HepG2 (cell line): ENCODE measurements at regions not wholly inside any gene's neighbourhood (a gene's known extent, or its start where the extent isn't known, plus 50 kb on each side); places are given as distances from the start of the nearest gene placed in this dataset.

Source experiments
- ATAC-seq: fragments of 200-7000 bp; cut with Tn5 transposase; 3 replicates; pipeline ENCODE4 v1.9.1; 2020; ENCODE audit warnings: mild to moderate bottlenecking, moderate library complexity
- BruUV-seq: library from RNA; stranded (reverse); fragments of 400-500 nt; replicated peaks from 2 replicates; lab custom pipeline; 2021; lab: Mats Ljungman, UMichigan
- CTCF ChIA-PET: fragments of 300-600 bp; formaldehyde crosslinking; extraction: SDS; loops from one replicate; lab custom pipeline; 2021; ENCODE audit warnings: low total read pairs, inconsistent platforms, low intra/inter-chr PET ratio; lab: Yijun Ruan, JAX
- POLR2A ChIA-PET: fragments of 350-600 bp; sonication (Branson Sonifier 250); formaldehyde crosslinking; loops from one replicate; lab custom pipeline; 2020; ENCODE audit warnings: antibody characterized with exemption, inconsistent platforms; lab: Yijun Ruan, JAX
- DNase-seq: peaks from one replicate; pipeline ENCODE4 v3.0.0-alpha.2; 2015; ENCODE audit warnings: low spot score
- FAIRE-seq: peaks from 3 replicates; lab custom pipeline; 2011; peaks lifted over from hg19 to GRCh38; lab: Jason Lieb, UNC
- H2AFZ ChIP-seq: one replicate; pipeline ENCODE4 v1.6.1; 2011; ENCODE audit warnings: low read length, inconsistent platforms
- H3K27ac ChIP-seq: fragments of 300-600 bp; 3 replicates; pipeline ENCODE4 v1.8.0; 2011; ENCODE audit warnings: mixed run types, mild to moderate bottlenecking, mixed read lengths, low read length, inconsistent platforms; ENCODE audit not compliant: insufficient read depth; ENCODE audit errors: extremely low read length
- H3K27me3 ChIP-seq, 2 experiments: fragments of 200-600 bp in 1 of 2; 2 replicates in 1 of 2; 3 replicates in 1 of 2; pipeline versions ENCODE4 v1.6.0 to v1.8.0; 2011; ENCODE audit warnings: low read length in 2 of 2, mild to moderate bottlenecking in 2 of 2, moderate library complexity in 2 of 2, inconsistent platforms in 1 of 2; ENCODE audit not compliant: insufficient read depth in 2 of 2, control insufficient read depth in 1 of 2
- H3K36me3 ChIP-seq, 2 experiments: fragments of 200-600 bp in 1 of 2; replicated peaks in 1 of 2; 2 replicates in 1 of 2; 3 replicates in 1 of 2; pipeline versions ENCODE4 v1.5.1 to v1.8.0; 2011; ENCODE audit warnings: low read length in 2 of 2, inconsistent platforms in 1 of 2; ENCODE audit not compliant: insufficient read depth in 2 of 2, control insufficient read depth in 1 of 2
- H3K4me1 ChIP-seq: 2 replicates; pipeline ENCODE4 v1.5.1; 2012; ENCODE audit warnings: low read length, inconsistent platforms; ENCODE audit not compliant: insufficient read depth
- H3K4me2 ChIP-seq: 2 replicates; pipeline ENCODE4 v1.6.0; 2011; ENCODE audit warnings: low read depth, low read length, inconsistent platforms
- H3K4me3 ChIP-seq, 3 experiments: fragments of 200-600 bp in 1 of 3; sonication (generic), shearing (Covaris generic) in 1 of 3; replicated peaks in 1 of 3; 2 replicates each; pipeline ENCODE4 v1.5.1; 2011 to 2016; ENCODE audit warnings: low read length in 3 of 3, inconsistent platforms in 2 of 3, low read depth in 2 of 3, mild to moderate bottlenecking in 2 of 3, control low read depth in 1 of 3, mixed read lengths in 1 of 3; ENCODE audit not compliant: insufficient read depth in 1 of 3
- H3K79me2 ChIP-seq: one replicate; pipeline ENCODE4 v1.6.1; 2011; ENCODE audit warnings: low read length, inconsistent platforms; ENCODE audit not compliant: insufficient read depth
- H3K9ac ChIP-seq: 2 replicates; pipeline ENCODE4 v1.6.0; 2011; ENCODE audit warnings: mild to moderate bottlenecking, low read depth, low read length, inconsistent platforms; ENCODE audit not compliant: insufficient read depth
- H3K9me3 ChIP-seq: 2 replicates; pipeline ENCODE4 v1.5.1; 2012; ENCODE audit warnings: mild to moderate bottlenecking, low read length
- H4K20me1 ChIP-seq: 2 replicates; pipeline ENCODE4 v1.6.0; 2011; ENCODE audit warnings: inconsistent platforms, mild to moderate bottlenecking, low read length, moderate library complexity; ENCODE audit not compliant: insufficient read depth
- ATF7 ChIP-seq, 2 experiments: fragments of 450-650 bp in 1 of 2; sonication (generic) in 1 of 2; formaldehyde crosslinking in 1 of 2; IDR thresholded peaks; 2 replicates each; pipeline versions ENCODE4 v1.4.0 to v1.6.1; 2016 to 2020; ENCODE audit warnings: antibody characterized with exemption in 1 of 2, mild to moderate bottlenecking in 1 of 2, missing genetic modification reagents in 1 of 2
- ERF ChIP-seq: IDR thresholded peaks from 2 replicates; pipeline ENCODE4 v1.6.1; 2018; ENCODE audit warnings: missing biosample characterization, missing genetic modification reagents
- FOXO4 ChIP-seq: sonication (generic); formaldehyde crosslinking; conservative IDR thresholded peaks from 2 replicates; pipeline ENCODE4 v1.8.1; 2023; ENCODE audit warnings: missing genetic modification reagents
- GPN1 ChIP-seq: sonication (generic); formaldehyde crosslinking; IDR thresholded peaks from 2 replicates; pipeline ENCODE4 v1.5.1; 2020; ENCODE audit warnings: missing genetic modification reagents, borderline replicate concordance
- HOXD1 ChIP-seq: sonication (generic); formaldehyde crosslinking; IDR thresholded peaks from 2 replicates; pipeline ENCODE4 v1.5.0; 2020; ENCODE audit warnings: missing genetic modification reagents
- MAFF ChIP-seq: IDR thresholded peaks from 2 replicates; pipeline ENCODE4 v1.6.1; 2011; ENCODE audit warnings: low read depth, low read length, improper control_type of control experiment
- MAFK ChIP-seq, 2 experiments: IDR thresholded peaks in 1 of 2; conservative IDR thresholded peaks in 1 of 2; 2 replicates each; pipeline ENCODE4 v1.6.1; 2011; ENCODE audit warnings: improper control_type of control experiment in 2 of 2, low read length in 2 of 2
- NFATC3 ChIP-seq: sonication (generic); formaldehyde crosslinking; IDR thresholded peaks from 2 replicates; pipeline ENCODE4 v1.5.1; 2020; ENCODE audit warnings: mild to moderate bottlenecking, missing genetic modification reagents
- NR2F2 ChIP-seq: IDR thresholded peaks from 2 replicates; pipeline ENCODE4 v1.6.1; 2012; ENCODE audit warnings: low read depth, inconsistent platforms, borderline replicate concordance
- SATB2 ChIP-seq: sonication (generic); formaldehyde crosslinking; IDR thresholded peaks from 2 replicates; pipeline ENCODE4 v1.5.0; 2020; ENCODE audit warnings: missing genetic modification reagents
- ZNF256 ChIP-seq: sonication (generic); formaldehyde crosslinking; conservative IDR thresholded peaks from 2 replicates; pipeline ENCODE4 v1.4.0; 2020; ENCODE audit warnings: missing genetic modification reagents
- WGBS: methylation state at CpG from one replicate; pipeline ENCODE4 v1.1.6; 2017; ENCODE audit warnings: low lambda C conversion rate; 5-methylcytosine and 5-hydroxymethylcytosine counted together
- in situ Hi-C: cut with HindIII; loops from 2 replicates; pipeline ENCODE4 v1.10.0; 2017; ENCODE audit warnings: low pct_unique_long_range_greater_than_20kb; ENCODE audit not compliant: extremely low pct_ligation_motif_present
- intact Hi-C: fragments of 100-400 bp; cut with micrococcal nuclease; formaldehyde crosslinking; loops from one replicate; pipeline ENCODE4 v1.10.0; 2022; ENCODE audit not compliant: unreplicated experiment

- 0% methylated on average over 1 of the region's 1 CpG for WGBS
- no peak for FAIRE-seq
These were observed 1201.2 kb upstream of the CDH6 start for GRCh38 chr5:29992248-29992647.

GRCh38 chr5:29990681-29991080 lies 1202.8 kb upstream of the CDH6 start:
- no TSS peak for BruUV-seq
- Histone ChIP-seq H3K27me3 (no peaks in the 10 kb centered on the region), H3K9me3 (no peaks in the 10 kb centered on the region), H3K4me3 (no peak overlapping the region), H2AFZ (no peak overlapping the region), H3K4me1 (no peaks in the 10 kb centered on the region), H3K27ac (no peak overlapping the region), H4K20me1 (no peaks in the 10 kb centered on the region), H3K36me3 (no peaks in the 10 kb centered on the region), H3K9ac (no peak overlapping the region), H3K4me2 (no peak overlapping the region), H3K79me2 (no peaks in the 10 kb centered on the region)
- intact Hi-C loops (no loop called here), in situ Hi-C loops (no loop called here)
- ChIA-PET CTCF (no interaction called here), POLR2A (no interaction called here)
- DNase-seq (no peak), ATAC-seq (no peak), FAIRE-seq (no peak)
- WGBS, result 0% methylated on average over 3 of the region's 3 CpGs
- peak; percentile 69 to 87 for TF ChIP-seq MAFK (conservative IDR thresholded peaks at IDR 0.05 in 1 of 2, IDR thresholded peaks at IDR 0.05 in 1 of 2; ENCODE audit: low read length in 2 of 2)
- TF ChIP-seq MAFF, result peak; percentile 75
- TF ChIP-seq SATB2 (CRISPR knock-in tag), result no peak

More at GRCh38 chr5:29992248-29992647, 1201.2 kb upstream of the CDH6 start:
- ChIA-PET POLR2A (no interaction called here), CTCF (no interaction called here)
- Histone ChIP-seq H2AFZ (no peak overlapping the region), H3K4me1 (no peaks in the 10 kb centered on the region), H3K79me2 (no peaks in the 10 kb centered on the region), H3K27me3 (no peaks in the 10 kb centered on the region), H3K4me3 (no peak overlapping the region), H3K9me3 (no peaks in the 10 kb centered on the region), H4K20me1 (no peaks in the 10 kb centered on the region), H3K27ac (no peak overlapping the region), H3K9ac (no peak overlapping the region), H3K4me2 (no peak overlapping the region), H3K36me3 (no peaks in the 10 kb centered on the region)
- DNase-seq (no peak), ATAC-seq (no peak)
- no TSS peak for BruUV-seq
- intact Hi-C loops (no loop called here), in situ Hi-C loops (no loop called here)
- TF ChIP-seq NFATC3 (CRISPR knock-in tag), result no peak
- TF ChIP-seq GPN1 (CRISPR knock-in tag), result no peak
- no peak for TF ChIP-seq ERF (CRISPR knock-in tag)
- no peak for TF ChIP-seq ZNF256 (CRISPR knock-in tag)
- peak; percentile 17; the same call in 1 of the 2 replicates for TF ChIP-seq ATF7 (IDR thresholded peaks at IDR 0.05)
- no peak for TF ChIP-seq ATF7 (CRISPR knock-in tag; IDR thresholded peaks at IDR 0.05)
- TF ChIP-seq NR2F2, result no peak
- TF ChIP-seq FOXO4 (CRISPR knock-in tag), result no peak
- TF ChIP-seq HOXD1 (CRISPR knock-in tag), result no peak
